NCI-H2171 (cell line): ENCODE measurements at regions not wholly inside any gene's neighbourhood (a gene's known extent, or its start where the extent isn't known, plus 50 kb on each side); places are given as distances from the start of the nearest gene placed in this dataset.

ENCODE experiments used
- DNase-seq: peaks from one replicate; lab custom pipeline; 2025; lab: John Stamatoyannopoulos, UW

GRCh38 chr5:153006681-153007080, 483.8 kb upstream of the GRIA1 start:
- no peak for DNase-seq

- DNase-seq = no peak
Observed at GRCh38 chr5:153014194-153014593, 476.3 kb upstream of the GRIA1 start.

GRCh38 chr5:153018121-153018520, 472.3 kb upstream of the GRIA1 start:
- DNase-seq = no peak

- DNase-seq = no peak
Observed at GRCh38 chr5:153030755-153031725, 459.4 kb upstream of the GRIA1 start.

GRCh38 chr5:153039501-153039900, 451.0 kb upstream of the GRIA1 start:
- no peak for DNase-seq

- DNase-seq = no peak
Observed at GRCh38 chr5:153043886-153044285, 446.6 kb upstream of the GRIA1 start.

GRCh38 chr5:153050496-153051179, 439.8 kb upstream of the GRIA1 start:
- DNase-seq = no peak

GRCh38 chr5:153066281-153066680, 424.2 kb upstream of the GRIA1 start:
- no peak for DNase-seq

- DNase-seq = no peak
Observed at GRCh38 chr5:153067869-153068268, 422.6 kb upstream of the GRIA1 start.

GRCh38 chr5:153079396-153079795, 411.1 kb upstream of the GRIA1 start:
- no peak for DNase-seq

GRCh38 chr5:153080940-153081339, 409.5 kb upstream of the GRIA1 start:
- DNase-seq = no peak

- DNase-seq = no peak
Observed at GRCh38 chr5:153081385-153081784, 409.1 kb upstream of the GRIA1 start.

- DNase-seq = no peak
Observed at GRCh38 chr5:153084511-153084910, 406.0 kb upstream of the GRIA1 start.

GRCh38 chr5:153086486-153086885, 404.0 kb upstream of the GRIA1 start:
- DNase-seq = peak; percentile 23

GRCh38 chr5:153088538-153088937, 401.9 kb upstream of the GRIA1 start:
- DNase-seq = no peak

- no peak for DNase-seq
Observed at GRCh38 chr5:153094333-153094732, 396.1 kb upstream of the GRIA1 start.

- DNase-seq = no peak
Observed at GRCh38 chr5:153096381-153096780, 394.1 kb upstream of the GRIA1 start.

- no peak for DNase-seq
Observed at GRCh38 chr5:153099328-153099727, 391.1 kb upstream of the GRIA1 start.

- DNase-seq = no peak
Observed at GRCh38 chr5:153101235-153102180, 389.0 kb upstream of the GRIA1 start.

- DNase-seq = no peak
Observed at GRCh38 chr5:153116916-153117315, 373.6 kb upstream of the GRIA1 start.

- no peak for DNase-seq
Observed at GRCh38 chr5:153118018-153118417, 372.5 kb upstream of the GRIA1 start.

- DNase-seq = peak; percentile 44
Observed at GRCh38 chr5:153122403-153122802, 368.1 kb upstream of the GRIA1 start.
